DND-41 (cell line): ENCODE measurements at regions not wholly inside any gene's neighbourhood (a gene's known extent, or its start where the extent isn't known, plus 50 kb on each side); places are given as distances from the start of the nearest gene placed in this dataset.

Experiments used
- CTCF ChIP-seq: IDR thresholded peaks from 2 replicates; pipeline ENCODE4 v1.5.1; 2012; ENCODE audit warnings: borderline replicate concordance, low read length, moderate library complexity, mild to moderate bottlenecking; ENCODE audit not compliant: poor library complexity, severe bottlenecking; ENCODE audit errors: extremely low read depth
- EZH2 ChIP-seq: IDR thresholded peaks from 3 replicates; pipeline ENCODE4 v1.6.1; 2012; ENCODE audit warnings: borderline replicate concordance, low read depth, mild to moderate bottlenecking, moderate library complexity, low read length, inconsistent platforms; ENCODE audit not compliant: severe bottlenecking

- TF ChIP-seq CTCF (no peak), EZH2 (no peak)
Measured at GRCh38 chr14:26265170-26265685, 332.6 kb downstream of the NOVA1 start.
